Tibial artery (tissue), 4 donors: ENCODE measurements at regions not wholly inside any gene's neighbourhood (a gene's known extent, or its start where the extent isn't known, plus 50 kb on each side); places are given as distances from the start of the nearest gene placed in this dataset.
A peak's percentile ranks its signal among the peaks of the same experiment; 100 is the strongest.

Experiments used
- DNase-seq, 2 donors: peaks; one replicate each; pipeline ENCODE4 v3.0.0-alpha.2; 2019
- H3K27ac ChIP-seq, 2 donors: fragments of 200-600 bp; sonication (generic) in 1 of 2; 1 replicate in 1 of 2; 2 replicates in 1 of 2; pipeline ENCODE4 v1.5.1; 2018 to 2019; ENCODE audit warnings: mild to moderate bottlenecking in 1 of 2
- H3K27me3 ChIP-seq, 2 donors: fragments of 200-600 bp; sonication (generic) in 1 of 2; one replicate each; pipeline versions ENCODE4 v1.5.1 to v1.6.0; 2016 to 2019
- H3K36me3 ChIP-seq, 3 donors: fragments of 200-600 bp; sonication (generic) in 2 of 3; one replicate each; pipeline ENCODE4 v1.5.1; 2016 to 2019; ENCODE audit warnings: mild to moderate bottlenecking in 2 of 3
- H3K4me1 ChIP-seq, 4 donors: fragments of 200-600 bp; sonication (generic) in 2 of 4; 1 replicate in 3 of 4; 2 replicates in 1 of 4; pipeline ENCODE4 v1.5.1; 2016 to 2019
- H3K4me3 ChIP-seq, 2 donors: fragments of 200-600 bp; sonication (generic) in 1 of 2; 1 replicate in 1 of 2; 2 replicates in 1 of 2; pipeline ENCODE4 v1.5.1; 2018 to 2019; ENCODE audit warnings: mild to moderate bottlenecking in 2 of 2
- H3K9me3 ChIP-seq, 3 donors: fragments of 200-600 bp; sonication (generic) in 1 of 3; one replicate each; pipeline ENCODE4 v1.5.1; 2016 to 2019
- intact Hi-C: fragments of 100-400 bp; cut with DNase I; formaldehyde crosslinking; loops from one replicate; pipeline ENCODE4 v1.15.0; 2023; ENCODE audit warnings: low total_unique reads
- TF ChIP-seq, protein P1 (sequence below), 2 experiments: fragments of 200-600 bp in 1 of 2; fragments of 450-650 bp in 1 of 2; IDR thresholded peaks; one replicate each; pipeline ENCODE4 v1.5.1; 2017 to 2019; ENCODE audit warnings: antibody characterized with exemption in 2 of 2, mild to moderate bottlenecking in 1 of 2, moderate library complexity in 1 of 2

DNA sequence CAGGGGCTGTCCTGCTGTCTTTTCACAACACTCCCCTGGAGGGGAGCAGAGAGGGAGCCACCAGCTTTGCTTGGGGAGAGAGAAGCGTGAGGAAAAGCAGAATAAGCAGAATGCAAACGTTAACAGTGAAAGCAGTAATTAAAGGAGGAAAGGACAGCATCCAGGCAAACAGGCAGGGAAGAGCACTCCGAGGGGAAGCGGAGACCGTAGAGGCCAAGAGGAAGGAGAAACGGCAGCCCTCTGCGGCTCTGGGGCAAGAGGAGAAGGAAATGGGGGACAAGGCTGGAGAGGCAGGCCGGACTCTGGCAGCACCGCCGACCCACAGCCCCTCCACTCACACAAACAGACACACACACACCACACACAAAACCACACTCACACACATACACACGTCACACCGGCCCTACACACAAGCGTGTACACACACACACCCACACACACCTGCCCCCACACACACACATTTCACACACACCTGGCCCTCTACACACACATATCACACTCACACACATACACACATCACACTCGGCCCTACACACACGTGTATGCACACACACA, 449.8 kb downstream of the SOX6 start:
- Histone ChIP-seq H3K4me3 (no peak overlapping the region), H3K27me3 (no peaks in the 10 kb centered on the region), H3K9me3 (no peaks in the 10 kb centered on the region), H3K4me1 (peaks cover 0 to 9% (median 7%) of the 10 kb centered on the region in 4 donors), H3K36me3 (no peaks in the 10 kb centered on the region), H3K27ac (no peak overlapping the region)
- DNase-seq, result no peak
- intact Hi-C loops, result no loop called here
- TF ChIP-seq, protein P1, sequence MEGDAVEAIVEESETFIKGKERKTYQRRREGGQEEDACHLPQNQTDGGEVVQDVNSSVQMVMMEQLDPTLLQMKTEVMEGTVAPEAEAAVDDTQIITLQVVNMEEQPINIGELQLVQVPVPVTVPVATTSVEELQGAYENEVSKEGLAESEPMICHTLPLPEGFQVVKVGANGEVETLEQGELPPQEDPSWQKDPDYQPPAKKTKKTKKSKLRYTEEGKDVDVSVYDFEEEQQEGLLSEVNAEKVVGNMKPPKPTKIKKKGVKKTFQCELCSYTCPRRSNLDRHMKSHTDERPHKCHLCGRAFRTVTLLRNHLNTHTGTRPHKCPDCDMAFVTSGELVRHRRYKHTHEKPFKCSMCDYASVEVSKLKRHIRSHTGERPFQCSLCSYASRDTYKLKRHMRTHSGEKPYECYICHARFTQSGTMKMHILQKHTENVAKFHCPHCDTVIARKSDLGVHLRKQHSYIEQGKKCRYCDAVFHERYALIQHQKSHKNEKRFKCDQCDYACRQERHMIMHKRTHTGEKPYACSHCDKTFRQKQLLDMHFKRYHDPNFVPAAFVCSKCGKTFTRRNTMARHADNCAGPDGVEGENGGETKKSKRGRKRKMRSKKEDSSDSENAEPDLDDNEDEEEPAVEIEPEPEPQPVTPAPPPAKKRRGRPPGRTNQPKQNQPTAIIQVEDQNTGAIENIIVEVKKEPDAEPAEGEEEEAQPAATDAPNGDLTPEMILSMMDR (IDR thresholded peaks at IDR 0.05), result no peak

- Histone ChIP-seq H3K27ac (no peak overlapping the region), H3K4me3 (no peak overlapping the region), H3K27me3 (no peaks in the 10 kb centered on the region), H3K9me3 (no peaks in the 10 kb centered on the region), H3K36me3 (no peaks in the 10 kb centered on the region), H3K4me1 (peaks cover 0 to 16% (median 7%) of the 10 kb centered on the region in 4 donors)
- intact Hi-C loops, result no loop called here
- DNase-seq, result no peak
- TF ChIP-seq, protein P1 (IDR thresholded peaks at IDR 0.05), result no peak
Observed at GRCh38 chr11:15907806-15908205, 448.5 kb downstream of the SOX6 start.

- H3K27me3 ChIP-seq, result no peaks in the 10 kb centered on the region
- H3K4me3 ChIP-seq, result no peak overlapping the region
- no peaks in the 10 kb centered on the region for H3K9me3 ChIP-seq
- no peak for DNase-seq
- H3K27ac ChIP-seq, result no peak overlapping the region
- TF ChIP-seq, protein P1 (IDR thresholded peaks at IDR 0.05), result no peak
- H3K4me1 ChIP-seq, result peaks cover 0 to 31% (median 11%) of the 10 kb centered on the region in 4 donors
- H3K36me3 ChIP-seq, result no peaks in the 10 kb centered on the region
- intact Hi-C loops, result no loop called here
Observed at GRCh38 chr11:15909937-15910598, 446.3 kb downstream of the SOX6 start.

GRCh38 chr11:15910761-15911160, 445.6 kb downstream of the SOX6 start:
- peak overlapping the region in 1 of 2 donors; percentile 21 for H3K27ac ChIP-seq
- H3K9me3 ChIP-seq, result no peaks in the 10 kb centered on the region
- no peaks in the 10 kb centered on the region for H3K36me3 ChIP-seq
- no peak for DNase-seq
- H3K4me3 ChIP-seq, result no peak overlapping the region
- TF ChIP-seq, protein P1 (IDR thresholded peaks at IDR 0.05), result no peak
- intact Hi-C loops, result no loop called here
- peaks cover 0 to 31% (median 10%) of the 10 kb centered on the region in 4 donors for H3K4me1 ChIP-seq
- H3K27me3 ChIP-seq, result no peaks in the 10 kb centered on the region

DNA sequence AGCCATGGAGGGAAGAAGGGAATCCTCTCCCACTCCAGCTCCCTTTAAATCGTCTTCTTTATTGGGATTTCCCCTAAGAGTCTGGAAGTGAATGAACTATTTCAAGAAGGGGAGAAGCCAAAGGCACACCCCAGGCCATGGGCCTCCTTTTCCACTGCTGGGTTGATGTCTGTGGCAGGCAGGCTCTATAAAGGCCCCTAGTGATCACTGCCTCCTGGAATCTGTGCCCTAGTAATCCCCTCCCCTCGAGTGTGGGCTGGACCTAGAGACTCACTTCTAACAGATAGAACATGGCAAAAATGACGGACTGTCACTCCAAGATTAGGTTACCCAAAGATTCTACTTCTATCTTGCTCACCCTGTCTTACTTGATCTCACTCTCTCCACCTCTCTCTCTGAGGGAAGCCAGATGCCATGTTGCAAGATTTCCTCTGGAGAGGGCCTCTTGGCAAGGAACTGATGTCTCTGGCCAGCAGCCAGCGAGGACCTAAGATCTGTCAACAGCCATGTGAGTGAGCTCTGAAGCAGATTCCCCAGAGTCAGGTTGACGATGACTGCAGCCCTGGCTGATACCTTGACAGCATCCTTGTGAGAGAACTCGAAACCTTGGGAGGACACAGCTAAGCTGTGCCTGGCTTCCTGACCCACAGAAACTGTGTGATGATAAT, 444.8 kb downstream of the SOX6 start:
- Histone ChIP-seq H3K4me1 (peaks cover 0 to 31% (median 10%) of the 10 kb centered on the region in 4 donors), H3K36me3 (no peaks in the 10 kb centered on the region), H3K27me3 (no peaks in the 10 kb centered on the region), H3K4me3 (no peak overlapping the region), H3K27ac (peak overlapping the region; percentile 75 to 88), H3K9me3 (no peaks in the 10 kb centered on the region)
- peak; percentile 63 to 74 for DNase-seq
- intact Hi-C loops, result no loop called here
- TF ChIP-seq, protein P1 (IDR thresholded peaks at IDR 0.05), result no peak
